Activated CD8-positive, alpha-beta T cell treated with anti-CD3 and anti-CD28 coated beads for 36 hours (primary cell): ENCODE measurements at regions not wholly inside any gene's neighbourhood (a gene's known extent, or its start where the extent isn't known, plus 50 kb on each side); places are given as distances from the start of the nearest gene placed in this dataset.

Source experiments
- ATAC-seq: fragments of 200-7000 bp; cut with Tn5 transposase; one replicate; pipeline ENCODE4 v1.10.0; 2021; ENCODE audit warnings: mild to moderate bottlenecking, moderate library complexity
- CTCF ChIA-PET: fragments of 350-600 bp; sonication (Branson Sonifier 250); formaldehyde crosslinking; loops from one replicate; lab custom pipeline; 2021; ENCODE audit warnings: antibody characterized with exemption; lab: Charles Lee
- POLR2A ChIA-PET: fragments of 350-600 bp; sonication (Branson Sonifier 250); formaldehyde crosslinking; loops from one replicate; lab custom pipeline; 2021; ENCODE audit warnings: antibody characterized with exemption; lab: Charles Lee
- DNase-seq: peaks from one replicate; pipeline ENCODE4 v3.0.0-alpha.2; 2020
- H3K27ac Mint-ChIP-seq: one replicate; pipeline ENCODE4 v1.8.0; 2021; ENCODE audit warnings: mild to moderate bottlenecking, mixed read lengths
- H3K27me3 Mint-ChIP-seq: one replicate; pipeline ENCODE4 v1.8.0; 2021; ENCODE audit warnings: mixed read lengths
- H3K36me3 Mint-ChIP-seq: one replicate; pipeline ENCODE4 v1.8.0; 2021; ENCODE audit warnings: low read depth, mixed read lengths
- H3K4me1 Mint-ChIP-seq: one replicate; pipeline ENCODE4 v1.8.0; 2021; ENCODE audit warnings: low read depth, mixed read lengths
- H3K4me3 Mint-ChIP-seq: one replicate; pipeline ENCODE4 v1.8.0; 2021; ENCODE audit warnings: mild to moderate bottlenecking, moderate library complexity, mixed read lengths
- H3K9me3 Mint-ChIP-seq: one replicate; pipeline ENCODE4 v1.8.0; 2021; ENCODE audit warnings: mixed read lengths
- intact Hi-C: fragments of 100-400 bp; cut with micrococcal nuclease; formaldehyde crosslinking; loops from one replicate; pipeline ENCODE4 v1.10.0; 2022
- TF ChIP-seq, protein P1 (sequence below): fragments of 200-600 bp; IDR thresholded peaks from one replicate; pipeline ENCODE4 v1.8.0; 2022; ENCODE audit warnings: antibody characterized with exemption, mild to moderate bottlenecking

GRCh38 chr13:80116107-80116506, 224.8 kb downstream of the SPRY2 start:
- no peaks in the 10 kb centered on the region for H3K36me3 Mint-ChIP-seq
- H3K9me3 Mint-ChIP-seq: no peaks in the 10 kb centered on the region
- POLR2A ChIA-PET: no interaction called here
- H3K27ac Mint-ChIP-seq: no peak overlapping the region
- no peak overlapping the region for H3K4me3 Mint-ChIP-seq
- ATAC-seq (no peak), DNase-seq (no peak)
- CTCF ChIA-PET: no interaction called here
- intact Hi-C loops: no loop called here
- H3K27me3 Mint-ChIP-seq: no peaks in the 10 kb centered on the region
- no peaks in the 10 kb centered on the region for H3K4me1 Mint-ChIP-seq
- TF ChIP-seq, protein P1, sequence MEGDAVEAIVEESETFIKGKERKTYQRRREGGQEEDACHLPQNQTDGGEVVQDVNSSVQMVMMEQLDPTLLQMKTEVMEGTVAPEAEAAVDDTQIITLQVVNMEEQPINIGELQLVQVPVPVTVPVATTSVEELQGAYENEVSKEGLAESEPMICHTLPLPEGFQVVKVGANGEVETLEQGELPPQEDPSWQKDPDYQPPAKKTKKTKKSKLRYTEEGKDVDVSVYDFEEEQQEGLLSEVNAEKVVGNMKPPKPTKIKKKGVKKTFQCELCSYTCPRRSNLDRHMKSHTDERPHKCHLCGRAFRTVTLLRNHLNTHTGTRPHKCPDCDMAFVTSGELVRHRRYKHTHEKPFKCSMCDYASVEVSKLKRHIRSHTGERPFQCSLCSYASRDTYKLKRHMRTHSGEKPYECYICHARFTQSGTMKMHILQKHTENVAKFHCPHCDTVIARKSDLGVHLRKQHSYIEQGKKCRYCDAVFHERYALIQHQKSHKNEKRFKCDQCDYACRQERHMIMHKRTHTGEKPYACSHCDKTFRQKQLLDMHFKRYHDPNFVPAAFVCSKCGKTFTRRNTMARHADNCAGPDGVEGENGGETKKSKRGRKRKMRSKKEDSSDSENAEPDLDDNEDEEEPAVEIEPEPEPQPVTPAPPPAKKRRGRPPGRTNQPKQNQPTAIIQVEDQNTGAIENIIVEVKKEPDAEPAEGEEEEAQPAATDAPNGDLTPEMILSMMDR: no peak

GRCh38 chr13:80115616-80116015, 225.3 kb downstream of the SPRY2 start:
- intact Hi-C loops: no loop called here
- TF ChIP-seq, protein P1: no peak

DNA sequence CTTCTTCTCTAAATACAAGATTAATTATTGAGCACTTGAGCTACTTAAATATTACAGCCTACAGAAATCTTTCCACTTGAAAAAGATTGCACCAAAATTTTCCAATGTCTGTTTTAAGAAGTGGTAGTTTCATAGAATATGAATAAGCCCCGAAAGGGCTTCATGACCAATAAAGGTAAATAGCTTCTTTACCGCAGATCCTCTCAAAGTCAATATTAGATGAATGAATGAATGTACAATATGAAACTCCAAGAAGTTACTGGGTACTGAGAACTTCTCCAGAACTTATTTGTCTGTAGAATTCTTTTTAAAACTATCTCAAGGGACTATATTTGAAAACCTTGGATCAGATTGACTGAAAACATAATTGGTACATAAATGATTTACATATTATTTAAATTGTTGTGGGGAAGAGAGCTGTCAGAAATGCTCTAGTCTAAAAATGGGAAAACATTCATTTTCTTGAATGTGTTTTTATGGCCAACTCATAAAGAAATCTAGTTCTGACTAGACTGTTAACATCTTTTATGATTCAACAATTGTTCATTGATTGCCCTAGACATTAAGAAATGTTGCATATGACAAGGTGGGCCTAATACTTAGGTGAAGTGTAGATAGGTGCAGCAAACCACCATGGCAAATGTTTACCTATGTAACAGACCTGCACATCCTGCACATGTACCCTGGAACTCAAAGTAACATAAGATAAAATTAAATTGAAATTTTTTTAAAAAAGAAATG, 227.0 kb downstream of the SPRY2 start:
- ATAC-seq (no peak), DNase-seq (no peak)
- no peak overlapping the region for H3K4me3 Mint-ChIP-seq
- intact Hi-C loops: no loop called here
- no peaks in the 10 kb centered on the region for H3K9me3 Mint-ChIP-seq
- CTCF ChIA-PET: no interaction called here
- no peaks in the 10 kb centered on the region for H3K36me3 Mint-ChIP-seq
- TF ChIP-seq, protein P1: no peak
- POLR2A ChIA-PET: no interaction called here
- H3K27me3 Mint-ChIP-seq: no peaks in the 10 kb centered on the region
- H3K4me1 Mint-ChIP-seq: no peaks in the 10 kb centered on the region
- no peak overlapping the region for H3K27ac Mint-ChIP-seq

More at GRCh38 chr13:80115616-80116015, 225.3 kb downstream of the SPRY2 start:
- H3K9me3 Mint-ChIP-seq: no peaks in the 10 kb centered on the region
- DNase-seq (no peak), ATAC-seq (no peak)
- no peak overlapping the region for H3K4me3 Mint-ChIP-seq
- no peak overlapping the region for H3K27ac Mint-ChIP-seq
- ChIA-PET CTCF (no interaction called here), POLR2A (no interaction called here)
- H3K4me1 Mint-ChIP-seq: no peaks in the 10 kb centered on the region
- H3K27me3 Mint-ChIP-seq: no peaks in the 10 kb centered on the region
- no peaks in the 10 kb centered on the region for H3K36me3 Mint-ChIP-seq

- CTCF ChIA-PET: no interaction called here
- no peak overlapping the region for H3K27ac Mint-ChIP-seq
- no peak for DNase-seq
These were observed 231.6 kb downstream of the SPRY2 start for GRCh38 chr13:80109303-80109702.

GRCh38 chr13:80105350-80105749, 235.6 kb downstream of the SPRY2 start:
- ChIA-PET CTCF (no interaction called here), POLR2A (no interaction called here)
- ATAC-seq (no peak), DNase-seq (no peak)
- Mint-ChIP-seq H3K27ac (no peak overlapping the region), H3K27me3 (peaks cover 2% of the 10 kb centered on the region), H3K36me3 (no peaks in the 10 kb centered on the region), H3K4me3 (no peak overlapping the region), H3K9me3 (no peaks in the 10 kb centered on the region), H3K4me1 (no peaks in the 10 kb centered on the region)
- intact Hi-C loops: no loop called here
- TF ChIP-seq, protein P1: no peak

More at GRCh38 chr13:80109303-80109702, 231.6 kb downstream of the SPRY2 start:
- POLR2A ChIA-PET: no interaction called here
- Mint-ChIP-seq H3K4me1 (no peaks in the 10 kb centered on the region), H3K4me3 (no peak overlapping the region), H3K27me3 (peaks cover 2% of the 10 kb centered on the region), H3K36me3 (no peaks in the 10 kb centered on the region), H3K9me3 (no peaks in the 10 kb centered on the region)
- TF ChIP-seq, protein P1: no peak
- ATAC-seq: no peak
- intact Hi-C loops: no loop called here
